HepG2 (cell line): ENCODE measurements at regions not wholly inside any gene's neighbourhood (a gene's known extent, or its start where the extent isn't known, plus 50 kb on each side); places are given as distances from the start of the nearest gene placed in this dataset.

ENCODE experiments used
- ATAC-seq: fragments of 200-7000 bp; cut with Tn5 transposase; 3 replicates; pipeline ENCODE4 v1.9.1; 2020; ENCODE audit warnings: mild to moderate bottlenecking, moderate library complexity
- BruUV-seq: library from RNA; stranded (reverse); fragments of 400-500 nt; replicated peaks from 2 replicates; lab custom pipeline; 2021; lab: Mats Ljungman, UMichigan
- CTCF ChIA-PET: fragments of 300-600 bp; formaldehyde crosslinking; extraction: SDS; loops from one replicate; lab custom pipeline; 2021; ENCODE audit warnings: low total read pairs, inconsistent platforms, low intra/inter-chr PET ratio; lab: Yijun Ruan, JAX
- POLR2A ChIA-PET: fragments of 350-600 bp; sonication (Branson Sonifier 250); formaldehyde crosslinking; loops from one replicate; lab custom pipeline; 2020; ENCODE audit warnings: antibody characterized with exemption, inconsistent platforms; lab: Yijun Ruan, JAX
- DNase-seq: peaks from one replicate; pipeline ENCODE4 v3.0.0-alpha.2; 2015; ENCODE audit warnings: low spot score
- FAIRE-seq: peaks from 3 replicates; lab custom pipeline; 2011; peaks lifted over from hg19 to GRCh38; lab: Jason Lieb, UNC
- H2AFZ ChIP-seq: one replicate; pipeline ENCODE4 v1.6.1; 2011; ENCODE audit warnings: low read length, inconsistent platforms
- H3K27ac ChIP-seq: fragments of 300-600 bp; 3 replicates; pipeline ENCODE4 v1.8.0; 2011; ENCODE audit warnings: mixed run types, mild to moderate bottlenecking, mixed read lengths, low read length, inconsistent platforms; ENCODE audit not compliant: insufficient read depth; ENCODE audit errors: extremely low read length
- H3K27me3 ChIP-seq, 2 experiments: fragments of 200-600 bp in 1 of 2; 2 replicates in 1 of 2; 3 replicates in 1 of 2; pipeline versions ENCODE4 v1.6.0 to v1.8.0; 2011; ENCODE audit warnings: low read length in 2 of 2, mild to moderate bottlenecking in 2 of 2, moderate library complexity in 2 of 2, inconsistent platforms in 1 of 2; ENCODE audit not compliant: insufficient read depth in 2 of 2, control insufficient read depth in 1 of 2
- H3K36me3 ChIP-seq, 2 experiments: fragments of 200-600 bp in 1 of 2; replicated peaks in 1 of 2; 2 replicates in 1 of 2; 3 replicates in 1 of 2; pipeline versions ENCODE4 v1.5.1 to v1.8.0; 2011; ENCODE audit warnings: low read length in 2 of 2, inconsistent platforms in 1 of 2; ENCODE audit not compliant: insufficient read depth in 2 of 2, control insufficient read depth in 1 of 2
- H3K4me1 ChIP-seq: 2 replicates; pipeline ENCODE4 v1.5.1; 2012; ENCODE audit warnings: low read length, inconsistent platforms; ENCODE audit not compliant: insufficient read depth
- H3K4me2 ChIP-seq: 2 replicates; pipeline ENCODE4 v1.6.0; 2011; ENCODE audit warnings: low read depth, low read length, inconsistent platforms
- H3K4me3 ChIP-seq, 3 experiments: fragments of 200-600 bp in 1 of 3; sonication (generic), shearing (Covaris generic) in 1 of 3; replicated peaks in 1 of 3; 2 replicates each; pipeline ENCODE4 v1.5.1; 2011 to 2016; ENCODE audit warnings: low read length in 3 of 3, inconsistent platforms in 2 of 3, low read depth in 2 of 3, mild to moderate bottlenecking in 2 of 3, control low read depth in 1 of 3, mixed read lengths in 1 of 3; ENCODE audit not compliant: insufficient read depth in 1 of 3
- H3K79me2 ChIP-seq: one replicate; pipeline ENCODE4 v1.6.1; 2011; ENCODE audit warnings: low read length, inconsistent platforms; ENCODE audit not compliant: insufficient read depth
- H3K9ac ChIP-seq: 2 replicates; pipeline ENCODE4 v1.6.0; 2011; ENCODE audit warnings: mild to moderate bottlenecking, low read depth, low read length, inconsistent platforms; ENCODE audit not compliant: insufficient read depth
- H3K9me3 ChIP-seq: 2 replicates; pipeline ENCODE4 v1.5.1; 2012; ENCODE audit warnings: mild to moderate bottlenecking, low read length
- H4K20me1 ChIP-seq: 2 replicates; pipeline ENCODE4 v1.6.0; 2011; ENCODE audit warnings: inconsistent platforms, mild to moderate bottlenecking, low read length, moderate library complexity; ENCODE audit not compliant: insufficient read depth
- IRF2 ChIP-seq: IDR thresholded peaks from 2 replicates; pipeline ENCODE4 v1.6.1; 2018; ENCODE audit warnings: missing genetic modification reagents, missing compliant biosample characterization
- MED8 ChIP-seq: sonication (generic); formaldehyde crosslinking; IDR thresholded peaks from 2 replicates; pipeline ENCODE4 v1.8.1; 2023; ENCODE audit warnings: mild to moderate bottlenecking, missing genetic modification reagents; ENCODE audit not compliant: insufficient replicate concordance
- ZNF101 ChIP-seq: sonication (generic); formaldehyde crosslinking; IDR thresholded peaks from 2 replicates; pipeline ENCODE4 v1.4.0; 2020; ENCODE audit warnings: mild to moderate bottlenecking, low read depth, missing genetic modification reagents, borderline replicate concordance
- ZNF317 ChIP-seq: sonication (generic); formaldehyde crosslinking; IDR thresholded peaks from 2 replicates; pipeline ENCODE4 v1.5.0; 2020; ENCODE audit warnings: mild to moderate bottlenecking, missing genetic modification reagents
- ZNF792 ChIP-seq: IDR thresholded peaks from 2 replicates; pipeline ENCODE4 v1.6.1; 2016
- ZSCAN20 ChIP-seq: sonication (generic); formaldehyde crosslinking; IDR thresholded peaks from 2 replicates; pipeline ENCODE4 v1.4.0; 2020; ENCODE audit warnings: missing genetic modification reagents, mild to moderate bottlenecking, borderline replicate concordance
- WGBS: methylation state at CpG from one replicate; pipeline ENCODE4 v1.1.6; 2017; ENCODE audit warnings: low lambda C conversion rate; 5-methylcytosine and 5-hydroxymethylcytosine counted together
- in situ Hi-C: cut with HindIII; loops from 2 replicates; pipeline ENCODE4 v1.10.0; 2017; ENCODE audit warnings: low pct_unique_long_range_greater_than_20kb; ENCODE audit not compliant: extremely low pct_ligation_motif_present
- intact Hi-C: fragments of 100-400 bp; cut with micrococcal nuclease; formaldehyde crosslinking; loops from one replicate; pipeline ENCODE4 v1.10.0; 2022; ENCODE audit not compliant: unreplicated experiment
- TF ChIP-seq, protein P1 (sequence below): sonication (generic); formaldehyde crosslinking; conservative IDR thresholded peaks from 2 replicates; pipeline ENCODE4 v1.5.0; 2020; ENCODE audit warnings: missing genetic modification reagents

DNA sequence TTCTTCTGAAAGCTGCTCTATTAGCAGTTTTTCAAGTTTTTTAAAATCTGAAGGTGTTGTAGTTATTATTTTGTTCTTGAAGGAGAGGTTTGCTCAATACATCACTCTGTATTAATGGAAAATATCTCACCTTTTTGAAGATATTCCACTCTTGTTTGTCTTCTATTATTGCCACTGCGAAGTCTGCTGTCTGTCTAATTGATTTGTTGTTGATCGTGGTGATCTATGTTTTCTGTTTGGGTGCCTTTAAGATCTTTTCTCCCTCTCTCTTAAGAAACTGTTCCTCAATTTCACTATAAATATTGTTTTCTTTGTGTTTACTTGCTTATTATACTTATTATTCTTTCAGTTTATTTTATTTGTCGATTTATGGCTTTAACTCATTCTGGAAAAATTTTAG lies 64.9 kb upstream of the FZD8 start:
- Histone ChIP-seq H4K20me1 (no peaks in the 10 kb centered on the region), H3K79me2 (no peaks in the 10 kb centered on the region), H3K4me3 (no peak overlapping the region), H3K36me3 (no peaks in the 10 kb centered on the region), H3K27me3 (peaks cover 0 to 14% of the 10 kb centered on the region in 2 experiments; a peak in 2 of 5 replicates), H3K9ac (no peak overlapping the region), H2AFZ (no peak overlapping the region), H3K27ac (no peak overlapping the region), H3K9me3 (no peaks in the 10 kb centered on the region), H3K4me2 (no peak overlapping the region), H3K4me1 (no peaks in the 10 kb centered on the region)
- 46% methylated on average over 3 of the region's 3 CpGs for WGBS
- no peak for FAIRE-seq
- in situ Hi-C loops: no loop called here
- ChIA-PET CTCF (no interaction called here), POLR2A (no interaction called here)
- TF ChIP-seq ZNF792: no peak
- TF ChIP-seq ZNF317 (CRISPR knock-in tag): peak; percentile 72
- intact Hi-C loops: no loop called here
- no TSS peak for BruUV-seq
- no peak for DNase-seq
- no peak for ATAC-seq

DNA sequence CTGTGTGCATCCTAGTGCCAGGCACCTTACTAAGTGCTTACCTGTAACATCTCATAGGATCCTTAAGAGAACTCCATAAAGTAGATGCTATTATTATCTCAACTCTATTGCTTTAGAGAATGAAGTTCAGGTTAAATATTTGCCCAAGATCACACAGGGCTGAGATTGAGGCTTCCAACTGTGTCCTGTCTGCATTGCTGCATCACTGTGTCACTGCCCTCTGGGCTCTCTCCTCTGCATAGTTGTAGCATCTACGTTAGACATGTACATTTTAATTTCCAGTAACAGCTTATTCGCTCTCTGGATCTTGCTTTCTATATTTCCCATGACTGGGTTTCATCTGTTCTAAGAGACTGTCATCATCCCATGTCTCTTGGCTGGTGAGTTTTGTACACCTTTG lies 63.6 kb upstream of the FZD8 start:
- no peak for ATAC-seq
- Histone ChIP-seq H4K20me1 (no peaks in the 10 kb centered on the region), H2AFZ (no peak overlapping the region), H3K4me1 (no peaks in the 10 kb centered on the region), H3K79me2 (no peaks in the 10 kb centered on the region), H3K4me2 (no peak overlapping the region), H3K27me3 (peaks cover 0 to 4% of the 10 kb centered on the region in 2 experiments; a peak in 1 of 5 replicates), H3K36me3 (no peaks in the 10 kb centered on the region), H3K27ac (no peak overlapping the region), H3K9me3 (no peaks in the 10 kb centered on the region), H3K4me3 (no peak overlapping the region), H3K9ac (no peak overlapping the region)
- TF ChIP-seq MED8 (CRISPR knock-in tag): no peak
- TF ChIP-seq ZNF101: no peak
- no peak for TF ChIP-seq ZSCAN20 (CRISPR knock-in tag)
- TF ChIP-seq IRF2 (CRISPR knock-in tag): no peak
- TF ChIP-seq, protein P1, sequence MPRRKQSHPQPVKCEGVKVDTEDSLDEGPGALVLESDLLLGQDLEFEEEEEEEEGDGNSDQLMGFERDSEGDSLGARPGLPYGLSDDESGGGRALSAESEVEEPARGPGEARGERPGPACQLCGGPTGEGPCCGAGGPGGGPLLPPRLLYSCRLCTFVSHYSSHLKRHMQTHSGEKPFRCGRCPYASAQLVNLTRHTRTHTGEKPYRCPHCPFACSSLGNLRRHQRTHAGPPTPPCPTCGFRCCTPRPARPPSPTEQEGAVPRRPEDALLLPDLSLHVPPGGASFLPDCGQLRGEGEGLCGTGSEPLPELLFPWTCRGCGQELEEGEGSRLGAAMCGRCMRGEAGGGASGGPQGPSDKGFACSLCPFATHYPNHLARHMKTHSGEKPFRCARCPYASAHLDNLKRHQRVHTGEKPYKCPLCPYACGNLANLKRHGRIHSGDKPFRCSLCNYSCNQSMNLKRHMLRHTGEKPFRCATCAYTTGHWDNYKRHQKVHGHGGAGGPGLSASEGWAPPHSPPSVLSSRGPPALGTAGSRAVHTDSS (CRISPR knock-in tag): no peak
- in situ Hi-C loops (no loop called here), intact Hi-C loops (no loop called here)
- WGBS: 12% methylated on average over 2 of the region's 2 CpGs
- DNase-seq: no peak
- no peak for FAIRE-seq
- POLR2A ChIA-PET: no interaction called here
- CTCF ChIA-PET: no interaction called here
- no TSS peak for BruUV-seq
